SK-N-SH treated with all-trans-retinoic acid at 6 μM for 48 hours (cell line): ENCODE measurements at regions not wholly inside any gene's neighbourhood (a gene's known extent, or its start where the extent isn't known, plus 50 kb on each side); places are given as distances from the start of the nearest gene placed in this dataset.

Source experiments
- ESRRG ChIP-seq: fragments of 250-450 bp; sonication (Bioruptor Pico); IDR thresholded peaks from 2 replicates; pipeline ENCODE4 v1.6.1; 2021; ENCODE audit warnings: mild to moderate bottlenecking
- GLIS3 ChIP-seq: fragments of 250-450 bp; sonication (Bioruptor Pico); IDR thresholded peaks from 2 replicates; pipeline ENCODE4 v1.5.0; 2020; ENCODE audit warnings: mild to moderate bottlenecking, moderate library complexity
- ZFP30 ChIP-seq: fragments of 450-650 bp; formaldehyde crosslinking; IDR thresholded peaks from 2 replicates; pipeline ENCODE4 v1.5.0; 2022; ENCODE audit warnings: mild to moderate bottlenecking, moderate library complexity

- no peak for TF ChIP-seq ESRRG (CRISPR knock-in tag)
- no peak for TF ChIP-seq ZFP30 (CRISPR knock-in tag)
- TF ChIP-seq GLIS3 (CRISPR knock-in tag) = no peak
Measured at GRCh38 chr6:27174958-27175357, 72.5 kb upstream of the PRSS16 start.
